Peyer's patch (tissue), 4 donors: ENCODE measurements at regions not wholly inside any gene's neighbourhood (a gene's known extent, or its start where the extent isn't known, plus 50 kb on each side); places are given as distances from the start of the nearest gene placed in this dataset.

ENCODE experiments used
- DNase-seq, 3 donors: peaks; one replicate each; pipeline ENCODE4 v3.0.0-alpha.2; 2017 to 2019
- H3K27ac ChIP-seq, 4 donors: fragments of 200-600 bp; sonication (generic); one replicate each; pipeline ENCODE4 v1.5.1; 2016 to 2019
- H3K27me3 ChIP-seq, 2 donors: fragments of 200-600 bp; sonication (generic); one replicate each; pipeline ENCODE4 v1.5.1; 2019
- H3K36me3 ChIP-seq, 3 donors: fragments of 200-600 bp; sonication (generic); one replicate each; pipeline ENCODE4 v1.5.1; 2016 to 2019
- H3K4me1 ChIP-seq, 4 donors: fragments of 200-600 bp; sonication (generic); one replicate each; pipeline ENCODE4 v1.5.1; 2016 to 2019
- H3K4me3 ChIP-seq, 4 donors: fragments of 200-600 bp; sonication (generic); 1 replicate in 3 of 4; 2 replicates in 1 of 4; pipeline ENCODE4 v1.5.1; 2016 to 2019; ENCODE audit warnings: mild to moderate bottlenecking in 1 of 4
- H3K9me3 ChIP-seq, 4 donors: fragments of 200-600 bp; sonication (generic); one replicate each; pipeline ENCODE4 v1.5.1; 2016 to 2019; ENCODE audit warnings: mild to moderate bottlenecking in 1 of 4
- POLR2A ChIP-seq, 2 donors: fragments of 450-650 bp; IDR thresholded peaks; one replicate each; pipeline ENCODE4 v1.5.1; 2017; ENCODE audit warnings: antibody characterized with exemption in 2 of 2, mild to moderate bottlenecking in 2 of 2, moderate library complexity in 2 of 2
- TF ChIP-seq, protein P1 (sequence below), 6 experiments: fragments of 450-650 bp in 4 of 6; fragments of 200-600 bp in 2 of 6; sonication (generic) in 1 of 6; IDR thresholded peaks; one replicate each; pipeline ENCODE4 v1.5.1; 2017 to 2019; ENCODE audit warnings: antibody characterized with exemption in 6 of 6, mild to moderate bottlenecking in 3 of 6, moderate library complexity in 1 of 6

DNA sequence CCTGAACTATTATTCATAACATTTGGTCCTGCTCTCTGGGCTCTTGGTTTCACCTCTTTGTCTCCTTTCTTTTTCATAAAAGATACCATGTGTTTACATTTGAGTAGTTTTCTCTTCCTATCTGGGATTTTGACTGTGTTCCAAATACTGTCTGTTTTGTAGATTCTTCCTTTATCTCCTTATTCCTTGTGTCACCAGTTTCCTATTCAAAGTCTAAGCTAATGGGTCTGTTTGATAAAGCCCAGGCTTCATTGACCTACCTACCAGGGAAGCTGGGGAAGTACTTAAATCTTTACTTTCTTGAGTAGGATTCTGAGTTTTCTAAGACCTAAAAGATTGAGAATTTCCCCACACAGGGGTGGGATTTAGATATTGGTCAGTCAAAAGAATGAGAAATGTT is 409.5 kb downstream of the RAPGEF2 start:
- H3K4me3 ChIP-seq, result no peak overlapping the region
- TF ChIP-seq, protein P1, sequence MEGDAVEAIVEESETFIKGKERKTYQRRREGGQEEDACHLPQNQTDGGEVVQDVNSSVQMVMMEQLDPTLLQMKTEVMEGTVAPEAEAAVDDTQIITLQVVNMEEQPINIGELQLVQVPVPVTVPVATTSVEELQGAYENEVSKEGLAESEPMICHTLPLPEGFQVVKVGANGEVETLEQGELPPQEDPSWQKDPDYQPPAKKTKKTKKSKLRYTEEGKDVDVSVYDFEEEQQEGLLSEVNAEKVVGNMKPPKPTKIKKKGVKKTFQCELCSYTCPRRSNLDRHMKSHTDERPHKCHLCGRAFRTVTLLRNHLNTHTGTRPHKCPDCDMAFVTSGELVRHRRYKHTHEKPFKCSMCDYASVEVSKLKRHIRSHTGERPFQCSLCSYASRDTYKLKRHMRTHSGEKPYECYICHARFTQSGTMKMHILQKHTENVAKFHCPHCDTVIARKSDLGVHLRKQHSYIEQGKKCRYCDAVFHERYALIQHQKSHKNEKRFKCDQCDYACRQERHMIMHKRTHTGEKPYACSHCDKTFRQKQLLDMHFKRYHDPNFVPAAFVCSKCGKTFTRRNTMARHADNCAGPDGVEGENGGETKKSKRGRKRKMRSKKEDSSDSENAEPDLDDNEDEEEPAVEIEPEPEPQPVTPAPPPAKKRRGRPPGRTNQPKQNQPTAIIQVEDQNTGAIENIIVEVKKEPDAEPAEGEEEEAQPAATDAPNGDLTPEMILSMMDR (IDR thresholded peaks at IDR 0.05), result no peak
- TF ChIP-seq POLR2A (IDR thresholded peaks at IDR 0.05), result no peak
- no peaks in the 10 kb centered on the region for H3K4me1 ChIP-seq
- H3K27ac ChIP-seq, result no peak overlapping the region
- no peaks in the 10 kb centered on the region for H3K36me3 ChIP-seq
- DNase-seq, result no peak
- H3K9me3 ChIP-seq, result no peaks in the 10 kb centered on the region
- no peaks in the 10 kb centered on the region for H3K27me3 ChIP-seq

DNA sequence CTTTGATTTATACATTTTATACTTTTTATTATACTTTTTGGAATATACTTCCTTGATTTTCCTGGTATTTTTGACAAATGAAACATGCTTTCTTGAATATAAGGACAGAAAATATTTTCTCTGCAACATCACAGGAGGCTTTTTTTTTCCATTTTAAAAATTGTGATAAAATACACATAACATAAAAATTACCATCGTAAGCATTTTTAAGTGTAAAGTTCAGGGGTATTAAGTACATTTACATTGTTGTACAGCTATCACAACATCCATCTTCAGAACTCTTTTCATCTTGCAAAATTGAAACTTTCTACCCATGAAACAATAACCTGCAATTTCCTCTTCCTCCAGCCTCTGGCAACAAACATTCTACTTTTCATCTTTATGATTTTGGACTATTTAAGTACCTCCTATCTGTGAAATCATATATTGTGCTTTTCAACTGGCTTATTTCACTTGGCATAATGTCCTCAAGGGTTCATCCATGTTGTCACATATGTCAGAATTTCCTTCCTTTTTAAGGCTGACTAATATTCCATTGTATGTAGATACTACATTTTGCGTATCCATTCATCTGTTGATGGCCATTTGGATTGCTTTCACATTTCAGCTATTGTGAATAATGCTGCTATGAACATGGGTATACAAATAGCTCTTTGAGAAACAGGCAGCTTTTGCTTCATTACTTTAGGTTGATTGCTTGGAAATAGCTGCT is 412.6 kb downstream of the RAPGEF2 start:
- TF ChIP-seq, protein P1 (IDR thresholded peaks at IDR 0.05), result no peak
- no peak for TF ChIP-seq POLR2A (IDR thresholded peaks at IDR 0.05)
- DNase-seq, result no peak
- H3K27me3 ChIP-seq, result no peaks in the 10 kb centered on the region
- no peaks in the 10 kb centered on the region for H3K36me3 ChIP-seq
- no peaks in the 10 kb centered on the region for H3K9me3 ChIP-seq
- H3K27ac ChIP-seq, result no peak overlapping the region
- H3K4me1 ChIP-seq, result no peaks in the 10 kb centered on the region
- no peak overlapping the region for H3K4me3 ChIP-seq

DNA sequence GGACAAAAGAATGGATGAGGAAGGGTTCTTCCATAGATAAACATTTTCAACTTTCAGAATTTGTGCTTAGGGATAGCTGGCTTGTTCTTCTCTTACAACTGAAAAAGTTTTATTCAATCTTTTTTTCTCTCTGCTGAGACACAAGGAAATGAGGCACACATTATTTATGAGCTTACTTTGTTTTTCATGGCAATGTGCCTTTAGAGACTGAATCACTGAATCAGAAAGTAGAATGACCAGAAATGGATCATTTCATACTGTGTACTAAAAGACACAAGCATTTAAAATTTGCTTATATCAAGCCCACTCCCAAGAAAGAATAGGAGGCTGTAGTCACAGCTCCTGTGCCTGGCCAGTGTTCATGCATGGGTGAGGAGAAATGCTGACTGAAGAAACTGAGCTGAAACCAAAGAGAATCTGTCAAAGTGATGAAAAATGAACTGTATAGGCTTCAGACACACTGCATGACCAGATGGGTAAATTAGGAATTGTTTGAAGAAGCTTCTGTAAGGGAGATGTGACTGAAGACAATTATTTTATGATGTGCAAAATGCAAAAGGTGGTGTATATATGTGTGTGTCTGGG is 413.8 kb downstream of the RAPGEF2 start:
- DNase-seq, result no peak
- H3K27ac ChIP-seq, result no peak overlapping the region
- no peak overlapping the region for H3K4me3 ChIP-seq
- no peaks in the 10 kb centered on the region for H3K36me3 ChIP-seq
- H3K27me3 ChIP-seq, result no peaks in the 10 kb centered on the region
- H3K4me1 ChIP-seq, result no peaks in the 10 kb centered on the region
- TF ChIP-seq POLR2A (IDR thresholded peaks at IDR 0.05), result no peak
- no peaks in the 10 kb centered on the region for H3K9me3 ChIP-seq

DNA sequence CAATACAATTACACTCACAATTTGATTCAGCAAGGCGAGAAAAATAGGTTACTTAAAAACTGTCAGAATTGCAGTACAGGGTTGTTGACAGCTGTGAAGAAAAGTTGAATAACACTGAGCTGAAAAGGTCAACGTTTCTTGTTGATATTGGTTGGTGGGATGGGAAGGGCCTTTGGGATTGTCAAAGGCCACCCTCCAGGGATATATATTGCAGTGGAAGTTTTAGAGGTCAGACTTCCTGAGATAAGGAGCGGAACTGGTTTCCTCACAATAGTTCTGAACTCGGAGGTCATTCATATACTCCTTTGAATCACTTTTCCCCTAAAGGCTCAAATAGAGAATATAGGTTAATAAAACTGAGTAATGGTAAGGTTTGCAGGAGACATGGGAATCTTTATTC is 417.2 kb downstream of the RAPGEF2 start:
- Histone ChIP-seq H3K27ac (no peak overlapping the region), H3K36me3 (no peaks in the 10 kb centered on the region), H3K27me3 (no peaks in the 10 kb centered on the region), H3K4me3 (no peak overlapping the region), H3K4me1 (no peaks in the 10 kb centered on the region), H3K9me3 (no peaks in the 10 kb centered on the region)
- no peak for DNase-seq
- TF ChIP-seq, protein P1 (IDR thresholded peaks at IDR 0.05), result no peak
- TF ChIP-seq POLR2A (IDR thresholded peaks at IDR 0.05), result no peak

DNA sequence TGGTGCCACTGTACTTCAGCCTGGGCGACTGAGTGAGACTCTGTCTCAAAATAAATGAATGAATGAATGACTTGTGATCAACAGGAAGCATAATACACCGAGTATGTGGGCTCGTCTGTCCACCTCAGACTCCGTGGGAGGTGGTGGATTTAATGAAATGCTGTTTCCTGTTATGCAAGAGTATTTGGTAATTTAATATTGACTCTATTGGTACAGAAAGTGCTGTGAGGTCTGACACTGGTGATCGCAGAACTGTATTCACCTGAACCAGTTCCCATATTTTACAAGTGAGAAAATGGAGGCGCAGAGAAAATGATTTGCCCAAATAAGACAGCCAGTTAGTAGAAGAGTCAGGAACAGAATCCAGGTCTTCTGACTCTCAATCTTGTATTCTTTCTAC is 423.3 kb downstream of the RAPGEF2 start:
- no peak overlapping the region for H3K4me3 ChIP-seq
- no peaks in the 10 kb centered on the region for H3K4me1 ChIP-seq
- no peaks in the 10 kb centered on the region for H3K27me3 ChIP-seq
- no peak for TF ChIP-seq POLR2A (IDR thresholded peaks at IDR 0.05)
- TF ChIP-seq, protein P1 (IDR thresholded peaks at IDR 0.05), result no peak
- no peaks in the 10 kb centered on the region for H3K9me3 ChIP-seq
- no peaks in the 10 kb centered on the region for H3K36me3 ChIP-seq
- no peak overlapping the region for H3K27ac ChIP-seq
- DNase-seq, result no peak

DNA sequence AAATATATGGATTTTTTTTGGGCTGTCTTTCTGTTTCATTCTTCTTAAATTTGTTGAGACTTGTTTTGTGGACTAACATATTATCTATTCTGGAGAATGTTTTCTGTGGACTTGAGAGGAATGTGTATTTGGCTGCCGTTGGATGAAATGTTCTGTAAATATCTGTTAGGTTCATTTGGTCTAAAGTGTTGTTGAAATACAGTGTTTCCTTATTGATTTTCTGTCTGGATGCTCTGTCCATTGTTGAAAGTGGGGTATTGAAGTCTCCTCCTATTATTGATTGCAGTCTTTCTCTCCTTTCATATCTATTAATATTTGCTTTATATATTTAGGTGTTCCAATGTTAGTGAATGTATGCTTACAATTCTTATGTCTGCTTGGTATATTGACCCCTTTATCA is 431.8 kb downstream of the RAPGEF2 start:
- Histone ChIP-seq H3K27ac (no peak overlapping the region), H3K36me3 (no peaks in the 10 kb centered on the region), H3K4me1 (no peaks in the 10 kb centered on the region), H3K9me3 (peaks cover 0 to 7% (median 0%) of the 10 kb centered on the region in 4 donors), H3K4me3 (no peak overlapping the region), H3K27me3 (no peaks in the 10 kb centered on the region)
- DNase-seq, result no peak
- TF ChIP-seq, protein P1 (IDR thresholded peaks at IDR 0.05), result no peak
- TF ChIP-seq POLR2A (IDR thresholded peaks at IDR 0.05), result no peak
